Lower leg skin (tissue), 3 donors: ENCODE measurements at regions not wholly inside any gene's neighbourhood (a gene's known extent, or its start where the extent isn't known, plus 50 kb on each side); places are given as distances from the start of the nearest gene placed in this dataset.

Source experiments
- CTCF ChIP-seq, 3 donors: fragments of 450-650 bp; IDR thresholded peaks; one replicate each; pipeline ENCODE4 v1.5.1; 2016; ENCODE audit warnings: antibody characterized with exemption in 3 of 3, mild to moderate bottlenecking in 3 of 3, moderate library complexity in 2 of 3
- POLR2A ChIP-seq, 2 donors: fragments of 450-650 bp; IDR thresholded peaks; one replicate each; pipeline ENCODE4 v1.6.1; 2016 to 2017; ENCODE audit warnings: antibody characterized with exemption in 2 of 2, mild to moderate bottlenecking in 1 of 2, moderate library complexity in 1 of 2

- TF ChIP-seq CTCF (IDR thresholded peaks at IDR 0.05), result no peak
- no peak for TF ChIP-seq POLR2A (IDR thresholded peaks at IDR 0.05)
Measured at GRCh38 chr22:26784772-26785171, 127.4 kb downstream of the MIAT start.
